ENCODE measurements at regions not wholly inside any gene's neighbourhood (a gene's known extent, or its start where the extent isn't known, plus 50 kb on each side); places are given as distances from the start of the nearest gene placed in this dataset.

DNA sequence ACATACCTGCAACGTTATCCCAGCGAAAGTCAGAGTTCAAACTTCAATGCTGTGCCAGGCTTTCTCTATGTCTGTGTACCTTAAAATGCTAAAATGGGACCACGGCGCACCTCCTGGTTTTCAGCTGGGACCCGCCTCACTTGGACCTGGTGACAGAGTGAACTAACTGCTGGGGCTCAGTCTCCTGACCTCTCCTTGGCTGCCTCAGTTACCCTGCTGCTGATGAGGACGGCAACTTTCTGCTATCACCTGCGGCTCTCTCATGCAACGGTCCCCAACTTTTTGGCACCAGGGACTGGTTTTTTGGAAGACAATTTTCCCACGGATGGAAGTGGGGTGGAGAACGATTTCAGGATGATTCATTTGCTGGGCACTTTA is 402.8 kb downstream of the BRD1 start:
- H3K27me3 ChIP-seq (ENCODE audit: control insufficient read depth in 1 of 2, insufficient read depth in 2 of 2, low read length in 2 of 2): peaks cover 0 to 13% of the 10 kb centered on the region in 2 donors
- no peaks in the 10 kb centered on the region for H3K36me3 ChIP-seq (ENCODE audit: insufficient read depth, low read length)
- H3K9ac ChIP-seq (ENCODE audit: low read length): no peak overlapping the region
- H3K27ac ChIP-seq (ENCODE audit: low read depth, low read length): no peak overlapping the region
- no peaks in the 10 kb centered on the region for H3K4me1 ChIP-seq (ENCODE audit: insufficient read depth, low read length)
- H3K4me3 ChIP-seq (ENCODE audit: low read depth in 1 of 2, low read length in 2 of 2): no peak overlapping the region
- H3K9me3 ChIP-seq (ENCODE audit: low read length): no peaks in the 10 kb centered on the region

- Histone ChIP-seq H3K27me3 (ENCODE audit: control insufficient read depth in 1 of 2, insufficient read depth in 2 of 2, low read length in 2 of 2) (peaks cover 0 to 8% of the 10 kb centered on the region in 2 donors), H3K4me1 (ENCODE audit: insufficient read depth, low read length) (no peaks in the 10 kb centered on the region), H3K9ac (ENCODE audit: low read length) (no peak overlapping the region), H3K36me3 (ENCODE audit: insufficient read depth, low read length) (no peaks in the 10 kb centered on the region), H3K27ac (ENCODE audit: low read depth, low read length) (no peak overlapping the region), H3K9me3 (ENCODE audit: low read length) (no peaks in the 10 kb centered on the region), H3K4me3 (ENCODE audit: low read depth in 1 of 2, low read length in 2 of 2) (no peak overlapping the region)
These were observed 404.5 kb downstream of the BRD1 start for GRCh38 chr22:49423125-49423650.

- Histone ChIP-seq H3K9ac (ENCODE audit: low read length) (no peak overlapping the region), H3K36me3 (ENCODE audit: insufficient read depth, low read length) (no peaks in the 10 kb centered on the region), H3K4me1 (ENCODE audit: insufficient read depth, low read length) (no peaks in the 10 kb centered on the region), H3K4me3 (ENCODE audit: low read depth in 1 of 2, low read length in 2 of 2) (no peak overlapping the region), H3K27ac (ENCODE audit: low read depth, low read length) (no peak overlapping the region), H3K9me3 (ENCODE audit: low read length) (no peaks in the 10 kb centered on the region), H3K27me3 (ENCODE audit: control insufficient read depth in 1 of 2, insufficient read depth in 2 of 2, low read length in 2 of 2) (peaks cover 0 to 8% of the 10 kb centered on the region in 2 donors)
These were observed 405.0 kb downstream of the BRD1 start for GRCh38 chr22:49422701-49423100.

- H3K27me3 ChIP-seq (ENCODE audit: control insufficient read depth in 1 of 2, insufficient read depth in 2 of 2, low read length in 2 of 2): peaks cover 0 to 3% of the 10 kb centered on the region in 2 donors
- no peak overlapping the region for H3K4me3 ChIP-seq (ENCODE audit: low read depth in 1 of 2, low read length in 2 of 2)
- H3K27ac ChIP-seq (ENCODE audit: low read depth, low read length): no peak overlapping the region
- H3K9ac ChIP-seq (ENCODE audit: low read length): no peak overlapping the region
- no peaks in the 10 kb centered on the region for H3K36me3 ChIP-seq (ENCODE audit: insufficient read depth, low read length)
- no peaks in the 10 kb centered on the region for H3K4me1 ChIP-seq (ENCODE audit: insufficient read depth, low read length)
- H3K9me3 ChIP-seq (ENCODE audit: low read length): no peaks in the 10 kb centered on the region
These were observed 407.0 kb downstream of the BRD1 start for GRCh38 chr22:49420651-49421050.

- Histone ChIP-seq H3K4me3 (ENCODE audit: low read depth in 1 of 2, low read length in 2 of 2) (no peak overlapping the region), H3K9ac (ENCODE audit: low read length) (no peak overlapping the region), H3K9me3 (ENCODE audit: low read length) (no peaks in the 10 kb centered on the region), H3K4me1 (ENCODE audit: insufficient read depth, low read length) (no peaks in the 10 kb centered on the region), H3K27me3 (ENCODE audit: control insufficient read depth in 1 of 2, insufficient read depth in 2 of 2, low read length in 2 of 2) (no peaks in the 10 kb centered on the region), H3K27ac (ENCODE audit: low read depth, low read length) (no peak overlapping the region), H3K36me3 (ENCODE audit: insufficient read depth, low read length) (no peaks in the 10 kb centered on the region)
These were observed 408.0 kb downstream of the BRD1 start for GRCh38 chr22:49419661-49420060.

DNA sequence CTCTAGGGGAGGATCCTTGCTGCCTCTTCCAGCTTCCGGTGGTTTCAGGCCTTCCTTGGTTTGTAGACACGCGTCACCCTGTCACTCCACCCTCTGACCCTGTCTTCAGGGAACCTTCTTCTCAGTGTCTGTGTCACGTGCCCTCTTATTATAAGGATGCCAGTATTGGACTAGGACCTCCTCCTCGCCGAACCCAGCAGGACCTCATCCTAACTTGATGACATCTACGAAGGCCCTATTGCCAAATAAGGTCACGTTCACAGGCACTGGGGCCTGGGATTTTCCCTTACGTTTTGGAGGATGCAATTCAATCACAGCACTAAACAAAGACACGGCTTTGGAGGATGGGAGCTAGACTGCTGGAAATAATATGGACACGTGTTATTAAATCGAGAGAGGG is 408.7 kb downstream of the BRD1 start:
- Histone ChIP-seq H3K4me1 (ENCODE audit: insufficient read depth, low read length) (no peaks in the 10 kb centered on the region), H3K4me3 (ENCODE audit: low read depth in 1 of 2, low read length in 2 of 2) (no peak overlapping the region), H3K27ac (ENCODE audit: low read depth, low read length) (no peak overlapping the region), H3K9ac (ENCODE audit: low read length) (no peak overlapping the region), H3K9me3 (ENCODE audit: low read length) (no peaks in the 10 kb centered on the region), H3K36me3 (ENCODE audit: insufficient read depth, low read length) (no peaks in the 10 kb centered on the region), H3K27me3 (ENCODE audit: control insufficient read depth in 1 of 2, insufficient read depth in 2 of 2, low read length in 2 of 2) (no peaks in the 10 kb centered on the region)

GRCh38 chr22:49418341-49418894 is 409.3 kb downstream of the BRD1 start:
- no peaks in the 10 kb centered on the region for H3K9me3 ChIP-seq (ENCODE audit: low read length)
- no peak overlapping the region for H3K9ac ChIP-seq (ENCODE audit: low read length)
- H3K36me3 ChIP-seq (ENCODE audit: insufficient read depth, low read length): no peaks in the 10 kb centered on the region
- no peaks in the 10 kb centered on the region for H3K4me1 ChIP-seq (ENCODE audit: insufficient read depth, low read length)
- H3K27me3 ChIP-seq (ENCODE audit: control insufficient read depth in 1 of 2, insufficient read depth in 2 of 2, low read length in 2 of 2): no peaks in the 10 kb centered on the region
- no peak overlapping the region for H3K4me3 ChIP-seq (ENCODE audit: low read depth in 1 of 2, low read length in 2 of 2)
- no peak overlapping the region for H3K27ac ChIP-seq (ENCODE audit: low read depth, low read length)

- Histone ChIP-seq H3K4me1 (ENCODE audit: insufficient read depth, low read length) (no peaks in the 10 kb centered on the region), H3K9ac (ENCODE audit: low read length) (no peak overlapping the region), H3K27me3 (ENCODE audit: control insufficient read depth in 1 of 2, insufficient read depth in 2 of 2, low read length in 2 of 2) (no peaks in the 10 kb centered on the region), H3K27ac (ENCODE audit: low read depth, low read length) (no peak overlapping the region), H3K9me3 (ENCODE audit: low read length) (no peaks in the 10 kb centered on the region), H3K36me3 (ENCODE audit: insufficient read depth, low read length) (no peaks in the 10 kb centered on the region), H3K4me3 (ENCODE audit: low read depth in 1 of 2, low read length in 2 of 2) (no peak overlapping the region)
These were observed 409.8 kb downstream of the BRD1 start for GRCh38 chr22:49417833-49418232.

DNA sequence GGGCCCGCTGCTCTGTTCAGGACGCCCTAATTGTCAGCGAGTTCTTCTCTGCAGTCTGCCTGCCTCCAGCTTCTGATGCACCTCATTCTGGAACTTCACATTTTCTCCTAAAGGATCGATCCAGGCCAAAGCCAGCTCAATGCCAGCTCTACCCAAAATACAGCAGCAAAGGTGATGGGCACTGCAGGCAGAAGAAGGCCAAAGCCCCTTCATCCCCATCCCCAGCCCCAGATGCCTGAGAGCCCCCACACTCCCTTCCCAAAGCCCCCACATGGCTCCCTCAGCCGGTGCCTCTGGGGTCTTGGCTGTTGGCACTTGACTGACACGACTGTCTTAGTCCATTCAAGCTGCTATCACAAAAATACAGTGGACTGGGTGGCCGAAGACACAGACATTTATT is 410.3 kb downstream of the BRD1 start:
- Histone ChIP-seq H3K9me3 (ENCODE audit: low read length) (no peaks in the 10 kb centered on the region), H3K4me1 (ENCODE audit: insufficient read depth, low read length) (no peaks in the 10 kb centered on the region), H3K27ac (ENCODE audit: low read depth, low read length) (no peak overlapping the region), H3K4me3 (ENCODE audit: low read depth in 1 of 2, low read length in 2 of 2) (no peak overlapping the region), H3K27me3 (ENCODE audit: control insufficient read depth in 1 of 2, insufficient read depth in 2 of 2, low read length in 2 of 2) (no peaks in the 10 kb centered on the region), H3K36me3 (ENCODE audit: insufficient read depth, low read length) (no peaks in the 10 kb centered on the region), H3K9ac (ENCODE audit: low read length) (no peak overlapping the region)

DNA sequence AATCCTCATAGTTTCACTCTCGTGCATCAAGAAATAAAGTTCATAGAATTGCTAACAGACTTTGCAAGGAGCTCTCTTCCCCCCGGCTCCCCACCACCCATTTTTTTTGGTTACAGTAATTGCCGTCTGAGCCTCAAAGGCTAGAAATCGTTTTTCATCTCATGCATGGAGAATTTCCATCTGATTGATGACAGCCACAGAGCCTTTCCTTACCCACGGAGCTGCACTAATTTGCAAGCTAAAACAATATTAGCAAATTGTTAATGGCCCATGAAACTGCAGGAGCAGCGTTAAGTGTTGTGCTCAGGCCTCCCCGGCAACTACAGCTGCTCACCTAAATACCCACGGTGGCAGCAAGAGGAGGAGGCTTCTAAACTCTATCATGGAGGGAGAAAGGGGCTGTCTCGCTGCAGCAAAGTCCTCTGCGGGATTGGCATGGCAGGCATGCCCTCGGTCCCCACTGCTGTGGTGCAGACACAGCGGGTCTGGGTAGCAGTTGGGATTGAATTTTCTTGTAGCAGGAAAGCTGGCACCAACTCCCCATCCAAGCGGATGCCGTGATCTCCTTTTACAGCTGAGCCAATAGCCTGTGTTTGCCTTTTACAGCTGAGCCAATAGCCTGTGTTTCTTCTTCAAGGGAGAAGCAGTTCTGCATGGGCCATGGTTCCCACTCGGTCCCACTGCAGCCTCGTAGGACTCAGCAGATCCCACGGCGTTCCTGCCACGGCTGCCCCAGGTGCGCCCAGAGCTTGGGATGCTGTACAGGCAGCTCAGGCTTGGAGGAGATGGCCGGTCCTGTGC is 412.3 kb downstream of the BRD1 start:
- no peaks in the 10 kb centered on the region for H3K36me3 ChIP-seq (ENCODE audit: insufficient read depth, low read length)
- no peaks in the 10 kb centered on the region for H3K27me3 ChIP-seq (ENCODE audit: control insufficient read depth in 1 of 2, insufficient read depth in 2 of 2, low read length in 2 of 2)
- no peaks in the 10 kb centered on the region for H3K4me1 ChIP-seq (ENCODE audit: insufficient read depth, low read length)
- H3K4me3 ChIP-seq (ENCODE audit: low read depth in 1 of 2, low read length in 2 of 2): no peak overlapping the region
- no peaks in the 10 kb centered on the region for H3K9me3 ChIP-seq (ENCODE audit: low read length)
- H3K9ac ChIP-seq (ENCODE audit: low read length): no peak overlapping the region
- H3K27ac ChIP-seq (ENCODE audit: low read depth, low read length): no peak overlapping the region

GRCh38 chr22:49413551-49413950 is 414.1 kb downstream of the BRD1 start:
- Histone ChIP-seq H3K27ac (ENCODE audit: low read depth, low read length) (no peak overlapping the region), H3K4me3 (ENCODE audit: low read depth in 1 of 2, low read length in 2 of 2) (no peak overlapping the region), H3K27me3 (ENCODE audit: control insufficient read depth in 1 of 2, insufficient read depth in 2 of 2, low read length in 2 of 2) (no peaks in the 10 kb centered on the region), H3K36me3 (ENCODE audit: insufficient read depth, low read length) (no peaks in the 10 kb centered on the region), H3K4me1 (ENCODE audit: insufficient read depth, low read length) (no peaks in the 10 kb centered on the region), H3K9me3 (ENCODE audit: low read length) (no peaks in the 10 kb centered on the region), H3K9ac (ENCODE audit: low read length) (no peak overlapping the region)

DNA sequence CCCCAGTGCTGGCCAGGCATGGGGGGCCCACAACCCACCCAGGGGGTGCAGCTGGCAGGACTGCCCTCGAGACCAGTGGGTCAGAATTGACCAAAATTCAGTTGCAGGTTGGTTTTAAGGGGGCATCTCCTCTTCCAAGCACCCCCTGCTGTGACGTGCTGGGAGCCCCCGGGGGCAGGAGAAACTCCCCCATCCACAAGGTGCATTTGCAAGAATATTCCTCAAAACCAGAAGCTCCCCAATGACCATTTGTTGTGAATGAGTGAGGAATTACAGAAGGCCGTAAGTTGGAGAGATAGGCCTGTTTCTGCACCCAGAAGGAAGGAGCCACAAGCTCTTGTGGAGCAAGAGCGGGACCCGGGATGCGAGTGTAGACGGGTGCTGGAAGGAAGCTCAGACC is 414.5 kb downstream of the BRD1 start:
- H3K36me3 ChIP-seq (ENCODE audit: insufficient read depth, low read length): no peaks in the 10 kb centered on the region
- no peaks in the 10 kb centered on the region for H3K9me3 ChIP-seq (ENCODE audit: low read length)
- no peaks in the 10 kb centered on the region for H3K27me3 ChIP-seq (ENCODE audit: control insufficient read depth in 1 of 2, insufficient read depth in 2 of 2, low read length in 2 of 2)
- H3K27ac ChIP-seq (ENCODE audit: low read depth, low read length): no peak overlapping the region
- no peak overlapping the region for H3K9ac ChIP-seq (ENCODE audit: low read length)
- H3K4me3 ChIP-seq (ENCODE audit: low read depth in 1 of 2, low read length in 2 of 2): no peak overlapping the region
- H3K4me1 ChIP-seq (ENCODE audit: insufficient read depth, low read length): no peaks in the 10 kb centered on the region
